GM18502 (cell line): ENCODE measurements at regions not wholly inside any gene's neighbourhood (a gene's known extent, or its start where the extent isn't known, plus 50 kb on each side); places are given as distances from the start of the nearest gene placed in this dataset.
"Not testable (repeated sequence)": the region's sequence is repeated elsewhere in the genome, so short reads cannot be mapped to it uniquely, and the experiment has no call there.

ENCODE experiments used
- ATAC-seq: cut with Tn5 transposase; IDR thresholded peaks from one replicate; pipeline ENCODE4 v1.9.1; 2021; ENCODE audit warnings: mild to moderate bottlenecking; ENCODE audit not compliant: unreplicated experiment, poor library complexity

DNA sequence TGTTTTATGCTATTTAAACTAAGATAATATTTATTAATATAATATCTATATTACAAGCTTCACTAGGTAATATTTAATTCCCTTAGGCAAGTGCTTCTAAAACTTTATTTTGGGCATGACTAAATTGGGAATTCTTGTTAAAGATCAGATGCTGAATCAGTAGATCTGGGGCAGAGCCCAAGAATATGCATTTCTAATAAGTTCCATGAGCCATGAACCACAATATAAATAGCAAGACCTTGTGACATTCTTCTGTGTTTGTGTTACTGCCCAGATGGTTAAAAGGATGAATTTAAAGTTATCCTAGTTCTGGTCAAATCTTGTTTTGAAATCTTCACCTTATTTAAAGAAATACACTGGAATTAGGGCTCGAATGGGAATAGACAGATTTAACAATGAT is 258.4 kb upstream of the CACNA2D1 start:
- no peak for ATAC-seq

DNA sequence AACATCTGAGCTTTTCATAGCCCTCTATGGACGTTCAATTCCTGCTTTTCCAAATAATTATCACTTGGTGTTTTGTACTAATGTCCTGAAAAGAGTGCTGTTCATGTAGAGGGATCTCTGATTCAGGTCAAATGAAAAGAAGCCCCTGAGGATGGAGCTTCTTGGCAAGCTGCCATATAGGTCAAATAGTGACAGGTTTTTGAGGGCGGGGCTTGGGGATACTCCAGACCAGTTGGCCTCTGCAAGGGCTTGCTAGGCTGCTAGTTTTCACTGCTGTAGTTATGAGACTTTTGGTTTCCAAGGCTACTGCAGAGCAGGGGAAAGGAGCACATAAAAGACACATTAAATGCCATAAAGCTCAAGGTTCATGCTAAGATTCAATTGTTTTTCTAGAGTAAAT is 257.2 kb upstream of the CACNA2D1 start:
- ATAC-seq, result no peak

DNA sequence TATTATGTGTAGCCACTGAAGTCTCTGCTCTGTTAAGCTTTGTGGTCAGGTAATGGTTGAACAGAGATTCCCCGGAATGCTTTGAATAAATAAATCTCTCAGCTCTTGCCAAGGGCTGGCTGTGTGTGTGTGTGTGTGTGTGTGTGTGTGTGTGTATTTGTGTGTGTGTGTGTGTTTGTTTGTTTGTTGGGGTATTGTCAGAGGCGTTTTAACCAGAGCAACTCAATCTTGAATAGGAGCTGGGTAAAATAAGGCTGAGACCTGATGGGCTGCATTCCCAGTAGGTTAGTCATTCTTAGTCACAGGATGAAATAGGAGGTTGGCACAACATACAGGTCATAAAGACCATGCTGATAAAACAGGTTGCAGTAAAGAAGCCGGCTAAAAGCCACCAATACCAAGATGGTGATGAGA is 256.2 kb upstream of the CACNA2D1 start:
- ATAC-seq, result no peak

DNA sequence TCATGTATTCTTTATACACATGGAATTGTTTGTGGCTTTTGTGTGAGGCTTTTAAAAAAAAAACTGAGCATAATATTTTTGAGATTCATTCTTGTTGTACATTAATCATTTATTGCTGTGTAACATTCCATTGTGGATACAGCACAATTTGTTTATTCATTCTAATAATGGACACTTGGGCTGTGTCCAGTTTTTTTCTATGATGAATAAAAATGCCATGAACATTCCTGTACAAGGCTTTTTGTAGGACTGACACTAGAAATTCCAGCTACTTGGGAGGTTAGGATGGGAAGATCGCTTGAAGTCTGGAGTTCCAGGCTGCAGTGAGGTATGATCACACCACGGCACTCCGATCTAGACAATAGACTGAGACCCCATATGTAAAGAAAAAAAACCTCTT is 254.3 kb upstream of the CACNA2D1 start:
- no peak for ATAC-seq

DNA sequence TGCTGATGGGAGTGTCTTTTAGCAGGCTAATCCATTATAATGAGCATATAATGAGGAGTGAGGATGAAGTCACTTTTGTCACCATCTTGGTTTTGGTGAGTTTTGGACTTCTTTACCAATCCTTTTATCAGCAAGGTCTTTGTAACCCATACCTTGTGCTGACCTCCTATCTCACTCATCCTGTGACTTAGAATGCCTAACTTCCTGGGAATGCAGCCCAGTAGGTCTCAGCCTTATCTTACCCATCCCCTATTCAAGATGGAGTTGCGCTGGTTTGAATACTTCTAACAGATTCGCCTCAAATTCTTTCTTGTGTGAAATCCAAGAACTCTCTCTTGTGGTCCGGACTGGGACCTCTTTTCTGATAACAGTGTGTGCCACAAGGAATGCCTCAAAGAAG is 253.1 kb upstream of the CACNA2D1 start:
- ATAC-seq, result no peak

DNA sequence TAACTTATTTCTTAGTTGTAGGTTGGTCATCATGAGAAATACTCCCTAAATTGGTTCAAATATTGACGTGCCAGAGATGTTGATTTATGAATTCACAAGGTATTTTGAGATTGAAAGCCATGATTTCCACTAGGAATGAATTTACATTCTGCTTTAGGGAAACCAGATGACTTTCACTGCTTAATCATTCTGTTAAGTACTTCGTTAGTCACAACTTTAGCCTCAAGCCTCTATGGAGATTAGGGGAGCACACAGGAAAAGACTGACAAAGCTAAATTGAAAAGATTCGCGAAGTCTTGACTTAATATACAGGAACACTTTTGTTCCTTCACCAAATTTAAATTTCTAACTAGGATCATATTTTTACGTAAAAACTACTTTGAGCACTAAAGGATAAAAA is 250.4 kb upstream of the CACNA2D1 start:
- ATAC-seq, result no peak

DNA sequence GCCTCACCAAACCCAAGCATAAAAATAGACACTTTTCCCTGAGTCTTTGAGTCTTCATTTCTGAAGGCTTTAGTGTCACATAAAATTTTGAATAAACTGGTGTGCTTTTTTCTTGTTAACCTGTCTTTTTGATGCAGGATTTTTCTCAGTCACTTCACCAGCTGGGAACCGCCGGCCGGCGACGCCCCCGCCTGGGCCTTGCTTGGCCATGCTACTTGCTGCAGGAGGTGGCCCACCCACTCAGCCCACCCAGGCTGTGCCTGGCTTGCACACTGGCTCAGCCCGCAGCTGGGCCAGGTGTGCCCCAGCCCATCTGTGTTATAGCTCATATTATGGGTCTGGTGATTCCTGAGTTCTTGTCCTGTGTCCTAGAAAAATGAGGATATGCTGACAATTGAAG is 247.4 kb upstream of the CACNA2D1 start:
- ATAC-seq, result no peak

DNA sequence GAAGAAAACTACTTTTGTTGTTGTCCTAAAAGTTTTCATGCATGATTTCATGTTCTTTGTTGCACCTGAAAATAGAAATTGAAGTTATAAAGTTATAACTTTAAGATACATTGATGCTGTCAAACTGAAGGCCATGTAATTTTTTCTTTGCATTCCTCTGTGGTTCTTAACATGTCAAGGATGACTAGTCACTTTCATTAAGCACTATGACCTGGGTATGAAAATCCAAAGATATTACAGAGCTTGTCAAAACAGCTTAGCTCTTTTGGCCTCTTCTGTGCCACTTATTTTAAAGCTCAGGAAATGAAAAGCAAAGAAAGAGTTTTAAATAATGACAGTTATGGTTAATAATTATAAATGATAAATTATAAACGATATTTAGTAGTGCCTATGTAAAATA is 241.6 kb upstream of the CACNA2D1 start:
- ATAC-seq, result no peak

- no peak for ATAC-seq
Observed at GRCh38 chr7:82678716-82679115, 235.1 kb upstream of the CACNA2D1 start.

GRCh38 chr7:82678259-82678658 is 234.7 kb upstream of the CACNA2D1 start:
- ATAC-seq, result no peak

GRCh38 chr7:82677493-82677892 is 233.9 kb upstream of the CACNA2D1 start:
- ATAC-seq, result no peak

DNA sequence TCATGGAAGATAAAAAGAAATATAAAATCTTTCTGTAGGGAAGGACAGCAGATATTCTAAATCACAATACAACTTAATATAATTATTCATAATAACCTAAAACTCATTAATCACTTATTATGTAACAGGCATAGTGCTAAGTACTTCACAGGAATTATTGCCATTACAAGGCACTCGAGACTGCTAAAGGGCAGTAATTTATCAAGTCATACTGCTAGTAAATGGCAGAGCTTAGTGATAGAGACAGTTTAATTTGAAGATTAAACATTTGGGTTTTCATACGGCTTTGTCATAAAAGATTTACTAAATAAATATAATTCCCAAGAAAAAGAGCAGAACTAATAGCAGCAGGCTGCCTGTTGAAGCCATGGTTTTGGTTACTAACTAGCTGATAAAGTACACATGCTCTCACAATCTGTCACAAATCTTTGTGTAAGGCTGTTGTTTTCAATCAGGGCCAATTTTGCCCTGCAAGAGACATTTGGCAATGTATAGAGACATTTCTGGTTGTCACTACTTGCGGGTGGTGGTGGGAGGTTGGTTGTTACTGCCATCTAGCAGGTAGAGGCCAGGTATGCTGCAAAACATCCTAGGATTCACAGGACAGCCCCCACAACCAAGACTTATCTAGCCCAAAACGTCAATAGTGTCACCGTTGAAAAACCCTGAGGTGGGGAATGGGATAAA is 233.3 kb upstream of the CACNA2D1 start:
- no peak for ATAC-seq

DNA sequence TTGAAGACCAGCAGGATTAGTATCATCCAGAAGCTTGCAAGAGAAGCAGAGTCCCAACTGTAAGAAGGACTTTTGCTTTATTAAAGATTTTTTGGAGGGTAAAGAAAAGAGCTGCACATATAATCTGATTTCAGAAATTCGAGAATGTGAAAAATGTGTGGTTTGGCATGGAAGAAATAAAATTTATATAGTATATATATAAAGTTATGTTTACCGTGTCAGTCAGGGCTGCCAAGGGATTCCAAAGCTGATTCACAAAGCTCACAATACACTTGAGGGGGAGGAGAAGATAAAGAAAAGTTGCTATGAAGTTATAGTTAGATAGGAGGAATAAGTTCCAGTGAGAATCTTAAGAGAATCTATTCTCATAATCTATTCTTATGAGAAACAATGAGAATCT is 231.8 kb upstream of the CACNA2D1 start:
- no peak for ATAC-seq

DNA sequence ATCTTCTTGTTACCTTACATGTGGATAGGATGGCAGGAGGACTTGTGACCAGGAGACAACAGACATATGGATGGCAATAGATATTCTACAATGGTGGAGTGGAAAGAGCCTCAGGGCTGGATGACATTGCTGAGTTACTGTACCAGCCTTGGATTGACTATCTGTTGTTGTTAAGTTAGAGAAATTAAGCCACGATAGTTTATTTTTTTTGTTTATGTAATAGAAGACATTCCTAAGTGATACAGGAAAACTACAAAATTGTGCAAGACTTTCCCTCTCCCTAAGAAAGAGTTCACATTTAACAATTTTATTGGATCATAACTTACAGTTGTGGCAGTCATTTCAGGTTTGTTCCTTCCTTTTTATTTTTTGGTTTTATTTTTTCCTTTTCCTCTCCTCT is 230.7 kb upstream of the CACNA2D1 start:
- ATAC-seq, result no peak

DNA sequence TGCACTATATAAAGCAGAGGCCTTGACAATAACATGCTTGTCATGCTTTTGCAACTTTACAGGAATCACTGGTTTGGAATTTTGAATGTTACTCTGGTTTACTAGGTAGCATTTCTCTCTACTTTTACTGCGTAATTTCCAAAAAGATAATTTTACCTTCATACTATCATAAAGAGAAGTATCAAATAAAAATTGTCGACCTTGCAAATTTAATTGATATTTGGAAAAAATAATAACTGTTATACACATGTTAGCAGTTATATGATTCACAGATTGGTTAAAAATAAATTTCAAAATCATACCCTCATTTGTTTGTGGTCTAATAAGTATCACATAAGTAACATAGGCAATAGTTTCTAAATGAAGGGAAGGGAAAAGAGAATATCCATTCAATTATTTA is 228.5 kb upstream of the CACNA2D1 start:
- no peak for ATAC-seq

DNA sequence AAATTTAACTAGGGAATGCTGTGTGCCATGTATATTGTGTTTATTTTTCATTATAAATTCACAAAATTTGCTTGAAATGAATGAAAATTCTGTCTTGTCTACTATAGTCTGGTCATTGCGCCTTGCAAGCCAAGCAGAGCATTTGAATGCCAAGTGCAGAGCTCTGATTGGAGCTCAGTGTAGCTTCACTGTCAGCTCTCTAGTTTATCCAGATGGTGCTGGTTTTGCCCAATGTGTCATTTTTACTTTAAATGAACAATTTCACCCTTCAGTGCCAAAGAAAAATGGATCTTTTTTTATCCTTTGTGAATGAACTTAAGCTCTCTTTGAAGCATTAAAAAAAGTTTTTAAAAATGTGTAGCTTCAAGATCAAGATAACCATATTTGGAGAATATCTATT is 225.6 kb upstream of the CACNA2D1 start:
- no peak for ATAC-seq

DNA sequence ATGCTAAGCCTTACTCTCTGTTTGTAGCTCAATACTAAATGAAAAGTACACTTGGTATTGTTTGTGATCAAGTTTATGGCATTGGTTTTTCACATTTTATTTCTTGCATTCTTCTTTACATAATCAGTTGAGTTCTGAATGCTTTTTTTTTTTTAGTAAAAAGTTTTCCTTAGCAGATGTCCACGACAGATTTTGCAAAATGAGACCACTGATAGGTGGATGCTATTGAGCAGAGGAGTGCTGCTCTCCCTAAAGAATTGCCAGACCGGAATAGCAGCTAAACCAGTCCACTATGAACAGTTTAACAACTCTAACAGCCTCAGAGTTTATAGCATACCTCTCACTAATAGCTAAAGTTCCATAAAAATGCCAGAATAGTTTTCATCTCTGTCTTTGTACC is 225.1 kb upstream of the CACNA2D1 start:
- no peak for ATAC-seq

- ATAC-seq, result no peak
Observed at GRCh38 chr7:82665966-82666507, 222.5 kb upstream of the CACNA2D1 start.

GRCh38 chr7:82655965-82656364 is 212.4 kb upstream of the CACNA2D1 start:
- no peak for ATAC-seq

DNA sequence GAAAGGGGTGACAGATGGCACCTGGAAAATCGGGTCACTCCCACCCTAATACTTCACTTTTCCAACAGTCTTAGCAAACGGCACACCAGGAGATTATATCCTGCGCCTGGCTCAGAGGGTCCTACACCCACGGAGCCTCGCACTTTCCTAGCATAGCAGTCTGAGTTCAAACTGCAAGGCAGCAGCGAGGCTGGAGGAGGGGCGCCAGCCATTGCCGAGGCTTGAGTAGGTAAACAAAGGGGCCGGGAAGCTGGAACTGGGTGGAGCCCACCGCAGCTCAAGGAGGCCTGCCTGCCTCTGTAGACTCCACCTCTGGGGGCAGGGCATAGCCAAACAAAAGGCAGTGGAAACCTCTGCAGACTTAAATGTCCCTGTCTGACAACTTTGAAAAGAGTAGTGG is 206.5 kb upstream of the CACNA2D1 start:
- not testable (repeated sequence) for ATAC-seq

DNA sequence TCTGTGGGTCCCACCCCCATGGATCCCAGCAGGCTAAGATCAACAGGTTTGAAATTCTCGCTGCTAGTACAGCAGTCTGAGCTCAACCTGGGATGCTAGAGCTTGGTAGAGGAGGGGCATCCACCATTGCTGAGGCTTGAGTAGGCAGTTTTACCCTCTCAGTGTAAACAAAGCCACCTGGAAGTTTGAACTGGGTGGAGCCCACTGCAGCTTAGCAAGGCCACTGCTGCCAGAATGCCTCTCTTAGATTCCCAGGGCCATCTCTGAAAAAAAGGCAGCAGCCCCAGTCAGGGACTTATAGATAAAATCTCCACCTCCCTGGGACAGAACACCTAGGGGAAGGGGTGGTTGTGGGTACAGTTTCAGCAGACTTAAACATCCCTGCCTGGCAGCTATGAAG is 190.0 kb upstream of the CACNA2D1 start:
- ATAC-seq, result no peak

DNA sequence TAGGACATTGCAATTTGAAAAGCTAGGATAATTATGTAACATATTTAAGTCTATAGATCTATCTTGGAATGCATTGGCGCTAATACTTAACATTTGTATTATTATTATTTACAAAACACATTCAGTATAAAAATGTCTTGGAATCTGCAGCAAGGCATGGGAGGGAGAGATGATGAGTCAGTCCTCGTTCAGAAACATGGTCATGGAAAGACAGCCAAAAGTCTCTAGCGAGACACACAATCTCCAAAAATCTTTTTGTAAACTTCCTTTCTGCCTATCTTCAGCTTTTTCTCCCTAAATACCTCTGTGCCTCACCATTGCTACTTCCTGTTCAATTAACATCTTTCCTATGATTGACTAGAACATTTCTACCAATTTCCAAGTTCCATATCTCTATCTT is 188.4 kb upstream of the CACNA2D1 start:
- no peak for ATAC-seq

GRCh38 chr7:82629583-82629982 is 186.0 kb upstream of the CACNA2D1 start:
- ATAC-seq, result no peak
